GM06990 (cell line): ENCODE measurements at regions not wholly inside any gene's neighbourhood (a gene's known extent, or its start where the extent isn't known, plus 50 kb on each side); places are given as distances from the start of the nearest gene placed in this dataset.

Source experiments
- DNase-seq: peaks from one replicate; pipeline ENCODE4 v3.0.0-alpha.2; 2011; ENCODE audit not compliant: insufficient read length; ENCODE audit errors: extremely low read depth
- H3K27me3 ChIP-seq: replicated peaks from 2 replicates; pipeline ENCODE4 v1.6.0; 2011; ENCODE audit warnings: low read length; ENCODE audit not compliant: control insufficient read depth, insufficient read depth
- H3K36me3 ChIP-seq: 2 replicates; pipeline ENCODE4 v1.5.1; 2011; ENCODE audit warnings: low read length; ENCODE audit not compliant: control insufficient read depth, insufficient read depth
- H3K4me3 ChIP-seq: replicated peaks from 2 replicates; pipeline ENCODE4 v1.5.1; 2011; ENCODE audit warnings: low read depth, mild to moderate bottlenecking, control low read depth, low read length
- TF ChIP-seq, protein P1 (sequence below): IDR thresholded peaks from 2 replicates; pipeline ENCODE4 v1.5.1; 2011; ENCODE audit warnings: low read length, control low read depth, mild to moderate bottlenecking, inconsistent platforms; ENCODE audit not compliant: insufficient read depth, poor library complexity, severe bottlenecking

DNA sequence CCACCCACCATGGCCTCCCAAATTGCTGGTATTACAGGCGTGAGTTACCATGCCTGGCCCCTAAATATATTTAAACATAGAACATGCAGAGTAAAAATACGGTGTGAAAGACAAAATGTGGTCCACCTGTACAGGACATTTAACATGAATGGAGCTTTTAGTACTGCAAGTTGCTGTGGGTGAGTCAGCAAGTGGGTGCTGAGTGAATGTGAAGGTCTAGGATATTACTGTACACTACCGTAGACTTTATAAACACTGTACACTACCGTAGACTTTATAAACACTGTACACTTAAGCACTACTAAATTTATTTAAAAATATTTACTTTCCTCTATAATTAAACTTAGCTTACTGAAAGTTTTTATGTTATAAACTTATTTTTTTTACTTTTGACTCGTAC lies 317.8 kb downstream of the PRDM9 start:
- Histone ChIP-seq H3K36me3 (no peaks in the 10 kb centered on the region), H3K27me3 (no peaks in the 10 kb centered on the region), H3K4me3 (no peak overlapping the region)
- TF ChIP-seq, protein P1, sequence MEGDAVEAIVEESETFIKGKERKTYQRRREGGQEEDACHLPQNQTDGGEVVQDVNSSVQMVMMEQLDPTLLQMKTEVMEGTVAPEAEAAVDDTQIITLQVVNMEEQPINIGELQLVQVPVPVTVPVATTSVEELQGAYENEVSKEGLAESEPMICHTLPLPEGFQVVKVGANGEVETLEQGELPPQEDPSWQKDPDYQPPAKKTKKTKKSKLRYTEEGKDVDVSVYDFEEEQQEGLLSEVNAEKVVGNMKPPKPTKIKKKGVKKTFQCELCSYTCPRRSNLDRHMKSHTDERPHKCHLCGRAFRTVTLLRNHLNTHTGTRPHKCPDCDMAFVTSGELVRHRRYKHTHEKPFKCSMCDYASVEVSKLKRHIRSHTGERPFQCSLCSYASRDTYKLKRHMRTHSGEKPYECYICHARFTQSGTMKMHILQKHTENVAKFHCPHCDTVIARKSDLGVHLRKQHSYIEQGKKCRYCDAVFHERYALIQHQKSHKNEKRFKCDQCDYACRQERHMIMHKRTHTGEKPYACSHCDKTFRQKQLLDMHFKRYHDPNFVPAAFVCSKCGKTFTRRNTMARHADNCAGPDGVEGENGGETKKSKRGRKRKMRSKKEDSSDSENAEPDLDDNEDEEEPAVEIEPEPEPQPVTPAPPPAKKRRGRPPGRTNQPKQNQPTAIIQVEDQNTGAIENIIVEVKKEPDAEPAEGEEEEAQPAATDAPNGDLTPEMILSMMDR = no peak
- no peak for DNase-seq

DNA sequence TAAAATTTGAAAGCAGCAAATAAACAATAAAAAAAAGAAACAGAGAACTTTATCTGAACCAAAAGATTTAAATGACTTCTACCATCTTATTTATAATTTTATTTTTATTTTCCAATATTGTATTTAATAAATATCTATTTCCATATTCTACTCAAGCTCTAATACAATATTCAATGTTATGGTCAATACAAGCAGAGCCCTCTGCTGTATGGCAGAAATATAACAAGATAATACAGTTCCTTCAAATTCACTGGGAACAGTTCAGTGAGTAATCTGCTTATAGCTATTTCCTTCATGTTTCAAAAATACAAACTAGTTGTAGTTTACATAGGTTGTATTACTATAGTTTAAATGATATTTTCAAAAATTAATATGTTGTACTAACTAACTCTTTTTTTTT lies 332.7 kb downstream of the PRDM9 start:
- TF ChIP-seq, protein P1 = no peak
- Histone ChIP-seq H3K4me3 (no peak overlapping the region), H3K27me3 (no peaks in the 10 kb centered on the region), H3K36me3 (no peaks in the 10 kb centered on the region)
- no peak for DNase-seq

DNA sequence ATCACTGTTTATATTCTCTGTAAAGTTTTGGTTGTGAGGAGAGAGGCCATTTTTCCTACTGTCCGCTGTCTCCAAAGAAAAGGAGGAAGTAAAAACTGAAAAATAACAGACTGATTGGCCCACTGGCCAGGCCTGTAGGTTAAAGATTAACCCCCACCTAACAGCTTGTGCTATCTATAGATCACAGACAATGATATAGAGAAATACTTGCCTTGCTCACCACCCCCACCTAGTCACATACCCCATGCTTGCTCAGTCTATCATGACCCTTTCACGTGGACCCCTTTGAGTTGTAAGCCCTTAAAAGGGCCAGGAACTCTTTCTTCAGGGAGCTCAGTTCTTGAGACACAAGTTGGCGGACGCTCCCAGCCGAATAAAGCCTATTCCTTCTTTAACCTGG lies 357.4 kb downstream of the PRDM9 start:
- H3K27me3 ChIP-seq = no peaks in the 10 kb centered on the region
- TF ChIP-seq, protein P1 = no peak
- no peaks in the 10 kb centered on the region for H3K36me3 ChIP-seq
- DNase-seq = no peak
- no peak overlapping the region for H3K4me3 ChIP-seq

DNA sequence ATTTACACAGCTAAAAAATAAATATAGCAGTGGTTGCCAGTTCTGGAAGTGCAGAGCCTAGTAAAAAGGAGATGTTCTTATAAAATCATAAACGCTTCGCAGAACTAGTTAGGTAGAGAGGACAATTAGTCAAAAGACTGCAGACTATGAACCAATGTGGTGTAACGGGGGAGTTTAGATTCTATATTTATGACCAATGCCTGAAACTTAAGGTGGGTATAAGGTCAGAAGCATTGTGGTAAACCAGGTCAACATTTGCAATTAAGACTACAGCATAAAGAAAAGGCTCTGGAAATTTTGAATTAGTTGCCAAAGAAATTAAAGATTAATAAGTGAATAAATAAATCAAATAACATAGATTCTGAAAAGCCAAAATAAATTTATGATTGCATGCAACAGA lies 370.4 kb downstream of the PRDM9 start:
- Histone ChIP-seq H3K4me3 (no peak overlapping the region), H3K36me3 (no peaks in the 10 kb centered on the region), H3K27me3 (no peaks in the 10 kb centered on the region)
- DNase-seq = no peak
- TF ChIP-seq, protein P1 = no peak

DNA sequence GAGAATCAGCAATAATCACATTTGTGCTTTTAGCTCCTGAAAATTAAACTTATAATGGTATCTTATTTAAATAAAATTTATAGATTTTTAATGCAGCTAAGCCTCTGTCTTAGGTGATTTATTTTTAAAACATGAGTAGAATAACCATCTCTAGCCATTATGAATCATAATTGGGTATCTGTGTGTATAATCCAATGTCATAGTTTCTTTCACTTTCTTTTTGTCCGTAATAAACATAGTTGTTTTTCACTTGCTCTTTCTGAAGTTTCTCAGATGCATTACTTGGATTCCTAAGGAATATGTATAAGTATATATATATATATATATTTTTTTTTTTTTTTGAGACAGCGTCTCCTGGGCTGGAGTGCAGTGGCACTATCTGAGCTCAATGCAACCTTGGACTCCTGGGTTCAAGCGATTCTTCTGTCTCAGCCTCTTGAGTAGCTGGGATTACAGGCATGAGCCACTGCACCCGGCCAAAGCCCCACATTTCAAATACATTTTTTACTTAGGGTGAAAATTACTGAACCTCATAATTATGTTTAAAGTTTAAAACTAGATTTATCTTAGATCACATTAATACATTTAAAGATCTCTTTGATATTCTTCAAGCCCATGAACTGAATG lies 377.1 kb downstream of the PRDM9 start:
- TF ChIP-seq, protein P1 = no peak
- DNase-seq = no peak
- no peaks in the 10 kb centered on the region for H3K36me3 ChIP-seq
- H3K4me3 ChIP-seq = no peak overlapping the region
- H3K27me3 ChIP-seq = no peaks in the 10 kb centered on the region

DNA sequence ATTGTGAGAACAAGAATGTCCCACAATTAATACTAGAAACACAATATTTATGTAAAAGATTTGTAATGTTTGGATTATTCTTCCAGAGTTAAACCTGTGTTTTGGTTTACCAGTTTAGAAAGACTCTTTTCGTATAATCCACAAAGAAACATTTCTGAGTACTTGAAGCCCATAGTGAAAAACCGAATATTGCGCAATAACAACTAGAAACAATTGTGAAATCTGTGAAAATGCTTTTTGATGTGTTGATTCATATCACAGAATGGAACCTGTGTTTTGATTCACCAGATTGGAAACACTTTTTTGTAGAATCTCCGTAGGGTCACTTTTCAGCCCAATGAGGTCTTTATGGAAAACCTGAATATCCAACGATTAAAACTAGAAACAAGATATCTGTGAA lies 386.2 kb downstream of the PRDM9 start:
- DNase-seq = no peak
- TF ChIP-seq, protein P1 = no peak
- Histone ChIP-seq H3K36me3 (no peaks in the 10 kb centered on the region), H3K4me3 (no peak overlapping the region), H3K27me3 (no peaks in the 10 kb centered on the region)
